Small intestine (tissue), 7 donors: ENCODE measurements at regions not wholly inside any gene's neighbourhood (a gene's known extent, or its start where the extent isn't known, plus 50 kb on each side); places are given as distances from the start of the nearest gene placed in this dataset.
"Not testable (repeated sequence)": the region's sequence is repeated elsewhere in the genome, so short reads cannot be mapped to it uniquely, and the experiment has no call there.

Source experiments
- DNase-seq, 2 donors: peaks; one replicate each; pipeline versions ENCODE4 v3.0.0 to v3.0.0-alpha.2; 2013
- FAIRE-seq: peaks from 2 replicates; lab custom pipeline; 2012; peaks lifted over from hg19 to GRCh38; lab: Jason Lieb, UNC
- H3K27ac ChIP-seq, 3 donors: one replicate each; pipeline ENCODE4 v1.5.1; 2013; ENCODE audit warnings: low read length in 2 of 3, mild to moderate bottlenecking in 2 of 3, control low read depth in 1 of 3, inconsistent platforms in 1 of 3, low read depth in 1 of 3, moderate library complexity in 1 of 3
- H3K27me3 ChIP-seq, 3 donors: one replicate each; pipeline ENCODE4 v1.6.1; 2013; ENCODE audit warnings: low read length in 3 of 3, inconsistent platforms in 1 of 3; ENCODE audit not compliant: control insufficient read depth in 3 of 3, insufficient read depth in 3 of 3
- H3K36me3 ChIP-seq, 3 donors: one replicate each; pipeline ENCODE4 v1.6.1; 2013; ENCODE audit warnings: low read length in 3 of 3, inconsistent platforms in 1 of 3, low read depth in 1 of 3, mild to moderate bottlenecking in 1 of 3, moderate library complexity in 1 of 3; ENCODE audit not compliant: control insufficient read depth in 3 of 3, insufficient read depth in 2 of 3
- H3K4me1 ChIP-seq, 3 donors: one replicate each; pipeline ENCODE4 v1.6.1; 2013; ENCODE audit warnings: low read length in 2 of 3, inconsistent platforms in 1 of 3, low read depth in 1 of 3, mild to moderate bottlenecking in 1 of 3, moderate library complexity in 1 of 3; ENCODE audit not compliant: control insufficient read depth in 3 of 3, insufficient read depth in 2 of 3
- H3K4me3 ChIP-seq, 3 donors: one replicate each; pipeline ENCODE4 v1.5.1; 2013; ENCODE audit warnings: low read length in 3 of 3, control low read depth in 1 of 3, inconsistent platforms in 1 of 3, low read depth in 1 of 3, mild to moderate bottlenecking in 1 of 3, moderate library complexity in 1 of 3
- H3K9me3 ChIP-seq, 2 donors: one replicate each; pipeline ENCODE4 v1.6.1; 2013; ENCODE audit warnings: low read depth in 1 of 2, low read length in 1 of 2; ENCODE audit not compliant: control insufficient read depth in 2 of 2, insufficient read depth in 1 of 2
- WGBS, 3 donors: extraction: QIAGEN DNeasy Blood & Tissue Kit; methylation state at CpG; one replicate each; pipeline ENCODE4 v1.1.7; 2013; 5-methylcytosine and 5-hydroxymethylcytosine counted together
- donor health status: healthy with polysubstance abuse.
- donor health status: control.
- donor health status: control.
- donor health status: Bipolar disorder and iron deficiency.
- donor health status: healthy.

- no peak for FAIRE-seq
- H3K27ac ChIP-seq, result no peak overlapping the region
These were observed 387.5 kb downstream of the USP25 start for GRCh38 chr21:16117331-16117730.

DNA sequence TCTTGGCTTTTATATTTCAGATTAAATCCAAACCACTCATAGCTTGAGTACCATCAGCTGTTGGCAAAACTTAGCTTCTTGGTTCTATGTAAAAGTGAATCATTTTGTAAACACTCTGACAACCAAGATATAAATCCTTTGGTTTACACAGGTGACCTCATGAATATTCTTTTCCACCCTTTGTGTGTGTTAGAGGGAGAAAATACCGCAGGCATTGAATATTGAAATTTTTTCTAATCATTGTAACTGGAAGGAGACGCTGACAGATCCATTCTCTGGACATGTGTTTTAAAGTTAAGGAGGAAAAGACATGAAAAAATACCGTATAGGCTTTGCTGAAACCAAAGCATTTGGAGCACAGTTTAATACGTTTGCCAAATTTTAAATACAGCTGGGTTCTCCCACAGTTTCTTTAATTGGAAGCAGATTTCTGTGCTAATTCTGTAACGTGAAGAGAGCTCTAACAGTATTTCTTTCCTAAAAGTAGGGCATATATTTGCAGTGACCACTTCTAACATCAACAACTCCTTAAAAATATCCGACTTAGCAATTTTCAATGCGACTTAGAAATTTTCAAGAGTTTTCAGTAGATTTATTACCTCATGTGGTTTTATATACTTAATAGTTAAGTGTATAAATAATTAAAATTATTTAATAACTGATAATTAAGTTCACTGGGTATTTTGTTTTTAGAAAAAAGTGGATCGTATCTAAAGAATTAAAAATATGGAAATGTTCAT lies 388.2 kb downstream of the USP25 start:
- Histone ChIP-seq H3K4me3 (no peak overlapping the region), H3K27ac (no peak overlapping the region), H3K4me1 (no peaks in the 10 kb centered on the region), H3K9me3 (no peaks in the 10 kb centered on the region), H3K27me3 (no peaks in the 10 kb centered on the region), H3K36me3 (no peaks in the 10 kb centered on the region)
- 64 to 73% (median 68%) methylated on average over 8 of the region's 8 CpGs for WGBS, 3 donors
- DNase-seq, result no peak
- no peak for FAIRE-seq

More at GRCh38 chr21:16117331-16117730, 387.5 kb downstream of the USP25 start:
- no peak overlapping the region for H3K4me3 ChIP-seq
- WGBS, 3 donors, result 66 to 72% (median 68%) methylated on average over 4 of the region's 4 CpGs
- no peaks in the 10 kb centered on the region for H3K4me1 ChIP-seq
- H3K9me3 ChIP-seq, result no peaks in the 10 kb centered on the region
- no peaks in the 10 kb centered on the region for H3K36me3 ChIP-seq
- H3K27me3 ChIP-seq, result no peaks in the 10 kb centered on the region
- no peak for DNase-seq

DNA sequence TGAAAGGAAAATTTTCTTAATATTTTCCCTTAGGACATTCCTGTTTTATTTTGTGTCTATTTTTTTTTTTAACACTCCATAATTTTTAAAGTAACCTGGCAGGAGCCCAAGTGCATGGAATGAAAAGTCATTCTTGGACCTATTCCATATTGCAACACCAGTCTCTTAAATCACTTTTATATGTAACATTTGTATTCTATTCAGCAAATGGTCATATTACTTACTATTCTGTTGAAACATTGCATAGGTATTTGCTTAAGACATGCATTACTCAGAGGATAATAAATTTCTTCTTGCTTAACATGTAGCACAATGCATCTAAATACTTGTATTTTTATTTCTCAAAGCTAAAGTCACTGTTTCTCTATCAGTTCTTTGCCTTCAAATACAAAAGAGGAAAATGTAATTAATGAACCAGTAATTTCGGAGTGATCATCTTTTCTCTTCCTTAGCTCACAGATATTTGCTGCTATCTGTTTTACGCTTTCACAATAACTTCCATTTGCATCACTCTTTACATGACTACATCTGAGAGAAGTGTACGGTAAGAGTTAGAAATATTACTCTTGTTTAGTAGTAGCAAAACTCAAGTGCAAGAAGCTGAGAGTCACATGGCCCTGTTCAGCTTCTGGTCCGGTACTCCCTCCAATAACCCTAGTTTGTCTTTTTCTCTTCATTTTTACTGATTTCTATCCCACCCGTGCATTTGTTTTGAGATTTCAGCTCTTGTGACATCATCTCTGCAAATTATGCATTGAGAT lies 394.8 kb downstream of the USP25 start:
- FAIRE-seq, result no peak

GRCh38 chr21:16125274-16125673 lies 395.5 kb downstream of the USP25 start:
- H3K27me3 ChIP-seq, result no peaks in the 10 kb centered on the region
- H3K4me3 ChIP-seq, result no peak overlapping the region
- 77 to 85% (median 78%) methylated on average over 6 of the region's 6 CpGs for WGBS, 3 donors

More for the DNA sequence above, 394.8 kb downstream of the USP25 start:
- no peaks in the 10 kb centered on the region for H3K36me3 ChIP-seq
- no peak overlapping the region for H3K4me3 ChIP-seq
- no peak for DNase-seq
- no peaks in the 10 kb centered on the region for H3K4me1 ChIP-seq
- H3K27me3 ChIP-seq, result no peaks in the 10 kb centered on the region
- no peaks in the 10 kb centered on the region for H3K9me3 ChIP-seq
- 84 to 89% (median 85%) methylated on average over 5 of the region's 5 CpGs for WGBS, 3 donors
- no peak overlapping the region for H3K27ac ChIP-seq

DNA sequence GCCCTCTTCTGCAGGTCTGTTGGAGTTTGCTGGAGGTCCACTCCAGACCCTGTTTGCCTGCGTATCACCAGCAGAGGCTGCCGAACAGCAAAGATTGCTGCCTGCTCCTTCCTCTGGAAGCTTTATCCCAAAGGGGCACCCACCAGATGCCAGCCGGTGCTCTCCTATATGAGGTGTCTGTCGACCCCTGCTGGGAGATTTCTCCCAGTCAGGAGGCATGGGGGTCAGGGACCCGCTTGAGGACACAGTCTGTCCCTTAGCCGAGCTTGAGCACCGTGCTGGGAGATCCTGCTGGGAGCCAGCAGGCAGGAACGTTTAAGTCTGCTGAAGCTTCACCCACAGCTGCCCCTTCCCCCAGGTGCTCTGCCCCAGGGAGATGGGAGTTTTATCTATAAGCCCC lies 402.7 kb downstream of the USP25 start:
- not testable (repeated sequence) for FAIRE-seq, H3K9me3 ChIP-seq, DNase-seq, H3K27me3 ChIP-seq, H3K4me3 ChIP-seq, H3K4me1 ChIP-seq, H3K27ac ChIP-seq, H3K36me3 ChIP-seq
- WGBS, 3 donors, result 80 to 89% (median 80%) methylated on average over 8 of the region's 8 CpGs

More at GRCh38 chr21:16125274-16125673, 395.5 kb downstream of the USP25 start:
- Histone ChIP-seq H3K4me1 (no peaks in the 10 kb centered on the region), H3K27ac (no peak overlapping the region), H3K9me3 (no peaks in the 10 kb centered on the region), H3K36me3 (no peaks in the 10 kb centered on the region)
- DNase-seq (no peak), FAIRE-seq (no peak)

GRCh38 chr21:16133248-16133647 lies 403.5 kb downstream of the USP25 start:
- DNase-seq, result no peak
- no peak for FAIRE-seq
- 86 to 89% (median 86%) methylated on average over 11 of the region's 11 CpGs for WGBS, 3 donors

GRCh38 chr21:16134134-16134533 lies 404.4 kb downstream of the USP25 start:
- FAIRE-seq, result no peak
- no peaks in the 10 kb centered on the region for H3K9me3 ChIP-seq
- 83 to 87% (median 85%) methylated on average over 5 of the region's 5 CpGs for WGBS, 3 donors

More at GRCh38 chr21:16133248-16133647, 403.5 kb downstream of the USP25 start:
- Histone ChIP-seq H3K27ac (no peak overlapping the region), H3K4me1 (no peaks in the 10 kb centered on the region), H3K27me3 (no peaks in the 10 kb centered on the region), H3K36me3 (no peaks in the 10 kb centered on the region), H3K4me3 (no peak overlapping the region), H3K9me3 (no peaks in the 10 kb centered on the region)

DNA sequence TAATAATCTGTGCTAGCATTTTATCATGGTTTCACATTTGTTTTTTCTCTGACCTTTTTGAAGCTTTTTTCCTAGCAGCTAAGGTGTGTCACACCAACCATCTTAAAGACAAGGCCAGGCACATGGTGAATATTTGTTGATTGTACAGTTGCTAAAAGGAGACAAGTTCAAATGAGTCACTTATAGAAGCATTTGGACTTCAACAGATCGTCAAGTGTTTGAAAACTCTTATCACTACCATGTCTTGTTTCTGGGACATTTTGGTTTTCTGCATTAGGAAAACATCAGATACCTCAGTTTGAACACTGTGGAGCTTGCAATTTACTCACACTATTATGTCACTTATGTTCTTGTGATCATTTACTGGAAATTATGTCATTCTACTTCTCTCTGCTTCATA lies 407.3 kb downstream of the USP25 start:
- no peak for FAIRE-seq
- no peaks in the 10 kb centered on the region for H3K9me3 ChIP-seq
- no peaks in the 10 kb centered on the region for H3K36me3 ChIP-seq
- no peaks in the 10 kb centered on the region for H3K27me3 ChIP-seq
- no peak overlapping the region for H3K27ac ChIP-seq
- no peak overlapping the region for H3K4me3 ChIP-seq
- no peaks in the 10 kb centered on the region for H3K4me1 ChIP-seq
- no peak for DNase-seq
- WGBS, 3 donors, result 26 to 63% (median 38%) methylated on average over 1 of the region's 1 CpG

More at GRCh38 chr21:16134134-16134533, 404.4 kb downstream of the USP25 start:
- Histone ChIP-seq H3K4me1 (no peaks in the 10 kb centered on the region), H3K4me3 (no peak overlapping the region), H3K36me3 (no peaks in the 10 kb centered on the region), H3K27me3 (no peaks in the 10 kb centered on the region), H3K27ac (no peak overlapping the region)
- no peak for DNase-seq
